GM12878 (cell line): ENCODE measurements at regions not wholly inside any gene's neighbourhood (a gene's known extent, or its start where the extent isn't known, plus 50 kb on each side); places are given as distances from the start of the nearest gene placed in this dataset.

ENCODE experiments used
- ATAC-seq: fragments of 200-7000 bp; cut with Tn5 transposase; 3 replicates; pipeline ENCODE4 v1.9.1; 2020; ENCODE audit warnings: mild to moderate bottlenecking, moderate library complexity
- BruUV-seq: library from RNA; stranded (reverse); fragments of 400-500 nt; replicated peaks from 2 replicates; lab custom pipeline; 2021; lab: Mats Ljungman, UMichigan
- CTCF ChIA-PET: fragments of 300-600 bp; sonication (Branson Sonifier 250); formaldehyde crosslinking; extraction: SDS; loops from one replicate; lab custom pipeline; 2021; ENCODE audit warnings: inconsistent platforms; lab: Yijun Ruan, JAX
- POLR2A ChIA-PET: fragments of 350-600 bp; formaldehyde crosslinking; extraction: SDS; loops from one replicate; lab custom pipeline; 2021; ENCODE audit warnings: inconsistent platforms; lab: Charles Lee
- RAD21 ChIA-PET: fragments of 300-600 bp; sonication (Branson Sonifier 250); formaldehyde crosslinking; loops from one replicate; lab custom pipeline; 2023; ENCODE audit warnings: antibody characterized with exemption; ENCODE audit not compliant: unreplicated experiment; lab: Charles Lee
- SMC1A ChIA-PET: fragments of 300-600 bp; sonication (Branson Sonifier 250); formaldehyde crosslinking; loops from one replicate; lab custom pipeline; 2023; ENCODE audit not compliant: unreplicated experiment, uncharacterized antibody; lab: Charles Lee
- DNase-seq: peaks from one replicate; pipeline ENCODE4 v3.0.0-alpha.2; 2011; ENCODE audit warnings: low read depth, low spot score
- FAIRE-seq: peaks from 3 replicates; lab custom pipeline; 2011; peaks lifted over from hg19 to GRCh38; lab: Jason Lieb, UNC
- H2AFZ ChIP-seq: 2 replicates; pipeline ENCODE4 v1.6.0; 2011; ENCODE audit warnings: low read depth, low read length, control low read depth; ENCODE audit not compliant: control insufficient read depth
- H3K27ac ChIP-seq: 2 replicates; pipeline ENCODE4 v1.5.1; 2011; ENCODE audit warnings: control low read depth; ENCODE audit not compliant: control insufficient read depth, insufficient read depth
- H3K27me3 ChIP-seq, 2 experiments: replicated peaks in 1 of 2; 2 replicates each; pipeline versions ENCODE4 v1.6.0 to v1.6.1; 2011; ENCODE audit warnings: low read length in 1 of 2; ENCODE audit not compliant: control insufficient read depth in 2 of 2, insufficient read depth in 2 of 2
- H3K36me3 ChIP-seq, 2 experiments: 2 replicates each; pipeline ENCODE4 v1.5.1; 2011; ENCODE audit warnings: low read length in 1 of 2; ENCODE audit not compliant: control insufficient read depth in 2 of 2, insufficient read depth in 2 of 2
- H3K4me1 ChIP-seq: 2 replicates; pipeline ENCODE4 v1.6.1; 2011; ENCODE audit warnings: mild to moderate bottlenecking, low read length, moderate library complexity, mixed read lengths; ENCODE audit not compliant: control insufficient read depth, insufficient read depth
- H3K4me2 ChIP-seq: 2 replicates; pipeline ENCODE4 v1.6.0; 2011; ENCODE audit warnings: control low read depth; ENCODE audit not compliant: control insufficient read depth, insufficient read depth
- H3K4me3 ChIP-seq: fragments of 200-600 bp; sonication (generic); 2 replicates; pipeline ENCODE4 v1.5.1; 2016
- H3K79me2 ChIP-seq: 2 replicates; pipeline ENCODE4 v1.6.0; 2011; ENCODE audit warnings: low read length; ENCODE audit not compliant: control insufficient read depth, insufficient read depth
- H3K9ac ChIP-seq: 2 replicates; pipeline ENCODE4 v1.8.0; 2011; ENCODE audit warnings: low read length, control low read depth, mixed read lengths; ENCODE audit not compliant: control insufficient read depth, insufficient read depth
- H3K9me3 ChIP-seq: replicated peaks from 3 replicates; pipeline ENCODE4 v1.5.1; 2011; ENCODE audit warnings: mild to moderate bottlenecking, low read length; ENCODE audit not compliant: control insufficient read depth, insufficient read depth
- H4K20me1 ChIP-seq: 2 replicates; pipeline ENCODE4 v1.6.0; 2011; ENCODE audit not compliant: control insufficient read depth, insufficient read depth
- HDAC6 ChIP-seq: fragments of 200-600 bp; sonication (generic); IDR thresholded peaks from one replicate; pipeline ENCODE4 v1.8.0; 2017; ENCODE audit warnings: antibody characterized with exemption; ENCODE audit not compliant: unreplicated experiment
- NFYA ChIP-seq: IDR thresholded peaks from 2 replicates; pipeline ENCODE4 v1.6.1; 2011; ENCODE audit warnings: low read depth, mild to moderate bottlenecking, low read length, improper control_type of control experiment, borderline replicate concordance
- NR2C1 ChIP-seq: fragments of 450-650 bp; IDR thresholded peaks from 2 replicates; pipeline ENCODE4 v1.6.1; 2017; ENCODE audit warnings: antibody characterized with exemption, mild to moderate bottlenecking, moderate library complexity
- RAD21 ChIP-seq: IDR thresholded peaks from 2 replicates; pipeline ENCODE4 v1.6.1; 2011; ENCODE audit warnings: mild to moderate bottlenecking, low read depth, low read length, moderate library complexity; ENCODE audit not compliant: insufficient read depth
- SMARCA5 ChIP-seq: fragments of 450-650 bp; IDR thresholded peaks from 2 replicates; pipeline ENCODE4 v1.6.1; 2017; ENCODE audit warnings: mild to moderate bottlenecking
- SMC3 ChIP-seq: IDR thresholded peaks from 2 replicates; pipeline ENCODE4 v1.6.1; 2011; ENCODE audit warnings: low read length, improper control_type of control experiment, borderline replicate concordance
- SREBF1 ChIP-seq: IDR thresholded peaks from 2 replicates; pipeline ENCODE4 v1.6.1; 2012; ENCODE audit warnings: mild to moderate bottlenecking, low read length
- ZNF592 ChIP-seq: fragments of 450-650 bp; IDR thresholded peaks from 2 replicates; pipeline ENCODE4 v1.6.1; 2017; ENCODE audit warnings: mild to moderate bottlenecking, moderate library complexity
- WGBS: methylation state at CpG from one replicate; pipeline ENCODE4 v1.1.6; 2016; ENCODE audit warnings: low lambda C conversion rate; ENCODE audit not compliant: insufficient replicate concordance, insufficient coverage; ENCODE audit errors: missing lambda C conversion rate; 5-methylcytosine and 5-hydroxymethylcytosine counted together
- in situ Hi-C: fragments of 300-500 bp; cut with MboI; formaldehyde crosslinking; loops from 9 replicates; pipeline ENCODE4 v1.14.3; 2018; ENCODE audit warnings: mixed read lengths
- intact Hi-C: fragments of 100-400 bp; cut with micrococcal nuclease; formaldehyde crosslinking; loops from one replicate; pipeline ENCODE4 v1.14.2; 2022; ENCODE audit not compliant: unreplicated experiment

- TF ChIP-seq HDAC6 (no peak), NFYA (no peak), RAD21 (no peak), SREBF1 (no peak), SMC3 (peak; percentile 13; the same call in 1 of the 2 replicates)
These were observed 61.6 kb upstream of the SNX9 start (continued) for GRCh38 chr6:157761331-157761921.

- TF ChIP-seq NR2C1 (no peak), SMARCA5 (peak; percentile 9; the same call in 1 of the 2 replicates), ZNF592 (no peak)
- TF ChIP-seq, all 136 proteins: peak for 1
- H3K4me2 ChIP-seq = peak overlapping the region; percentile 64
- POLR2A ChIA-PET = interaction anchor here (0.9 kb wide), 1 partner anchor 39 kb away, joined by 3 read pairs; no protein-coding TSS in a partner anchor
- H3K36me3 ChIP-seq = no peaks in the 10 kb centered on the region
- ATAC-seq = no peak
- in situ Hi-C loops (loop anchor here (5.0 kb wide), 1 partner anchor 200 kb away; no protein-coding TSS in a partner anchor), intact Hi-C loops (loop anchor here (1.0 to 5.0 kb wide), 6 partner anchors 62 to 890 kb away; partner anchors contain the start of genes SYTL3 and ZDHHC14)
- H3K4me1 ChIP-seq = peaks cover 54% of the 10 kb centered on the region
- no peak overlapping the region for H3K27ac ChIP-seq
- FAIRE-seq = no peak
- CTCF ChIA-PET = interaction anchor here (1.0 to 10.6 kb wide), 4 partner anchors 39 to 185 kb away, joined by 3 to 197 read pairs (median 8); no protein-coding TSS in a partner anchor
- SMC1A ChIA-PET = interaction anchor here (0.6 to 13.0 kb wide), 5 partner anchors 38 to 1450 kb away, joined by 3 to 208 read pairs (median 7); no protein-coding TSS in a partner anchor
- no peaks in the 10 kb centered on the region; the same call in 2 of the 3 replicates for H3K9me3 ChIP-seq
- no peak overlapping the region for H3K9ac ChIP-seq
- no peak for DNase-seq
- H3K27me3 ChIP-seq = no peaks in the 10 kb centered on the region; a peak in 1 of 4 replicates
- no peaks in the 10 kb centered on the region for H4K20me1 ChIP-seq
- H3K4me3 ChIP-seq = peak overlapping the region; percentile 43; the same call in 1 of the 2 replicates
- TSS peak; percentile 83 for BruUV-seq
- 22% methylated on average over 13 of the region's 13 CpGs for WGBS
- H2AFZ ChIP-seq = no peak overlapping the region
- H3K79me2 ChIP-seq = no peaks in the 10 kb centered on the region
- RAD21 ChIA-PET = interaction anchor here (9.0 kb wide), 1 partner anchor 110 kb away, joined by 105 read pairs; no protein-coding TSS in a partner anchor
These were observed 61.1 kb upstream of the SNX9 start for GRCh38 chr6:157761926-157762325.
